Activated T-cell treated with anti-CD3 and anti-CD28 coated beads for 1 hour (primary cell): ENCODE measurements at regions not wholly inside any gene's neighbourhood (a gene's known extent, or its start where the extent isn't known, plus 50 kb on each side); places are given as distances from the start of the nearest gene placed in this dataset.

Source experiments
- DNase-seq: peaks from one replicate; pipeline ENCODE4 v3.0.0-alpha.2; 2020; ENCODE audit warnings: low read depth

DNA sequence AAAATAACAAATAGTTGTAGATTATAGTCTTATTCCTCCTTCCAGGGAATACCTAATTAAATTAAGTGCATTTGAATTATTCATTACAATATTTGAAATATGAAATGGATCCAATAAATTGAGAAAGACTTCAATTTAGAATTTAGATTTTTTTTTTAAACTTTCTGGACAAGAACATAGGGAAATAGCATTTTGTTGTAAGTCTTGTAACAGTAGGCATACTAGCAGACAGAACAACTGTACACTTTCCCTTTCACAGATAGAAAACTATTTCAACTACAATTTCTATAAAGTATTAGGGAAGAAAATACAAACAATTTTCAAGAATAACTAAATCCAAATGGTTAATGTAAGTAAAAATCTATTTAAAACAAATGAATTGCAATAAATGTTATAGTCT is 577.5 kb downstream of the USP25 start:
- no peak for DNase-seq

- DNase-seq: no peak
Observed at GRCh38 chr21:16308269-16308668, 578.5 kb downstream of the USP25 start.

DNA sequence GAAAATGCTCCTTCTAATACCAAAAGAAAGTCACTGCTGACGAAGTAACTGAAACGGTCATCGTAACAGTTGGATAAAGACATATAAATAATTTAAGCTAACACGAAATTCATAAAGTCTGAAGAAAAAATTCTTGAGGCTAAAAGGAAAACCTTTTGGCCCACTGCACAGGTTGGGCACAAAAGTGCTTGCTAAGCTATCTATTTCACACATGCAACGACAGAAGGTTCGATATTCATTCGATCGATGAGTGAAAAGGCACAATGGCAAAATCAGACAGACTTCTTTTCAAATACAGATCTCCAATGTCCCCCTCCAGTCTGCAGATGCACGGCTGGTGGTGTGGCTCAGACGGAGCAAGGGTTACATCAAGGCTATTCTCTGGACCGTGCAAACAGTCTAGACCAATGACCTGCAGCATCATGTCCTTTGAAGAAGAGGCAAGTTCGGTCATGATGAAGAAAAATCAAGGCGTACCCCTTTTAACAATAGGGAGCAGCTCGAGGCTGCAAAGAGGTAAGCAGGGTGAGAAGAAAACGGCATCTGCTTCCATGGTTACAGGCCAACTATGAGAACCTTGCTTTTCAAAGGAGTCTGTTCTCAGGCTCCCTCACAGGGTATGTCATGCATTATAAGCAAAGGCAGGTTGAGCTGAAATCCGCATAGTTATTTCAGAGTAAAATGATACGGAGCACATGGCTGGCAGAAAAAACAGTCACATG is 579.6 kb downstream of the USP25 start:
- no peak for DNase-seq

DNA sequence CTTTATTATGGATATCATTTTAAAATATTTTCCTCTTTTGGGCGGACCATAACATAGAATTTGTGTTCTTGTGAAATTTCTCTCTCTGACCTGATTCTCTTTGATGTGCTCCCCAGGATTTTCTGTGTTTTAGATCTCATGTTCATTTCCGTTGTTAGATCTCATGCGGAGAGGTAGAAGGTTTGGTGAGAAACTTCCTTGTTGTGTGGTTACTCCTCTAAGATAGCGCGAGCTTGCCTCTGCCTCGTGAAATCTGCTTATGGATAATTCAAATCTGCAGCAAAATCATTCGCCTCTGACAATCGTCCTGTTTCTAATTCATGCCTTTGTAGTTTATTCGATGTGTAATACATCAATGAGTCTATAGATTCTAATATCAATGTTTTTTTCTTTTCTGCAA is 580.4 kb downstream of the USP25 start:
- no peak for DNase-seq

- DNase-seq: no peak
Observed at GRCh38 chr21:16311229-16311628, 581.4 kb downstream of the USP25 start.

- no peak for DNase-seq
Observed at GRCh38 chr21:16312321-16312720, 582.5 kb downstream of the USP25 start.

GRCh38 chr21:16315223-16315622 is 585.4 kb downstream of the USP25 start:
- no peak for DNase-seq

DNA sequence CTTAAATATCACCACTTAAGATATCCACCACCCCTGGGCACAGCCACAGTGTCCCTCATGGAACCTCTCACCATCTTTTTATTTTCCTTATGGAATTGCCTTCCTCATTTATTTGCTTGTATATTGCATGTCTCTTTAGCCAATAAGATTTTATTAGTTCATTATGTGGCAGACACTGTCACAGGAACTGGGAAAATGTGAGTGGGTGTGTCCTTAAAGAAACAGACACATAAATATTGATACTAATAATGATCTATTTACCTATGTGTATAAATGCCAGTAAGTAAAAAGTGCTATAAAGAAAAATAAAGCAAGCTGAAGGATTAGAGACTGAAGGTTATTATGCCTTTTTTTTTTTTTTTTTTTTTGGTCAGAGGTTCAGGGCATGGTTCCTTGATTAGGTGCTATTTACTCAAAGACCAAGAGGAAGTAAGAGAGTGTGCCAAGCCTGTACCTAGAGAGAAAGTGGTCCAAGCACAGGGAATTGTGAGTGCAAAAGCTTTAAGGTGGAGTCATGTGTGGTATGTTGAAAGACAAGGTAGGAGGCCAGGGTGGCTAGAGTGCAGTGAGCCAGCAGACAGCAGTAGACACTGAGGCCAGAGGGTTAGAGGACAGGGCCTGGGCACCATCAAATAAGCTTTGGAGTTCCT is 589.0 kb downstream of the USP25 start:
- DNase-seq: no peak

DNA sequence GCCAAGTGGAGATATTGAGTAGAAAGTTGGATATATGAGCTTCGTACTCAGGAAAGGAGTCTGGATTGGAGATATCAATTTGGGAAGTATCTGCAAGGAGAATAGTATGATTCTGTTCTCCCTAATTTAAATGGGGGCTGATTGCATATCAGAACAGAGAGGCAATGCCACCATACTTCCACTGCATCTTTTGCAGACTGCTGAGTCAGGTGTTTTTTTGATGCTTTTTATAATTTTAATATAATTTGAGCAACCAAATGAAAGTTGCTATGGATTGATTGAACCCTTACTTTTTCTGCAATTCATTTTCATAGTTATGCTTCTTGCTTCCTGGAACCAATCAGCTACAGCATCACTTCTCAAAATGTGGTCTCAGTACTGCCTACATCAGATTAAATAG is 590.3 kb downstream of the USP25 start:
- no peak for DNase-seq

- no peak for DNase-seq
Observed at GRCh38 chr21:16322454-16322853, 592.7 kb downstream of the USP25 start.

GRCh38 chr21:16323596-16323995 is 593.8 kb downstream of the USP25 start:
- no peak for DNase-seq

GRCh38 chr21:16324630-16325029 is 594.8 kb downstream of the USP25 start:
- DNase-seq: no peak

DNA sequence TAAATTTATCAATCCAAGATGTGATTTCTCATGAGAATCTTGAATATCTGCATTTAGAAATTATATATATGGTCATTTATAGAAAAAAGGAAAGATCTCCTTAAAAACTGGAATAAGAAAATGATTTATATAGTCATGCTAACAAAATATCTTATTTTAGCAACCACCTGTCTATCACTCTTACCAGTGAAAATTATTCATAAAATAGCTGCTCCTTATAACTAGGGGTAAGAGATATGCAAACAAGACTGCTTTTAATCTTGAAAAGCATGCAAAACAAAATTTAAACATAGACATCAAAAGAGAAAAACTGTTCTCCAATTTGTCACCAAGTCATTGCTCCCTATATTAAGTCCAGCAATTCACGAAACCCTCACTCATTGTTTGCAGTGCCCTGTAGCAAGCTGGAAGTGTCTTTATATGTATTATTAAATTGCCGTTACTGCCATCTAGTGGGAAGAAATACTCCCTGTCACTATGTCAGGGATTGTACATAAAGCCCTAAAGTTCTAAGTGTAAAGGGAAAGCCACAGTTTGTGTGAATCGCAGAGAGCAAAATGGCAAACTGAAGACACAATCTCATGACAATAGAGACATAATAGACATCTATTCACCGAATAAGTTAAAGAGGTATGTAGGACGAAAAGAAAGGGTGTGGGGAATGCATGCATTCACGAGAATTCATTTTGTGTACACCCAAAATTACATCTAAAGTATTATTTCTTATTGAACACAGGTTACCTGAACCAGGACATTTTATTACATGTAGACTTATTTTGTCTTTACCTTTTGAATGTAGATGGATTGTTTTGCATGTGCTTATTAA is 600.5 kb downstream of the USP25 start:
- DNase-seq: no peak

- DNase-seq: no peak
Observed at GRCh38 chr21:16330908-16331268, 601.1 kb downstream of the USP25 start.

GRCh38 chr21:16337266-16337665 is 607.5 kb downstream of the USP25 start:
- no peak for DNase-seq

DNA sequence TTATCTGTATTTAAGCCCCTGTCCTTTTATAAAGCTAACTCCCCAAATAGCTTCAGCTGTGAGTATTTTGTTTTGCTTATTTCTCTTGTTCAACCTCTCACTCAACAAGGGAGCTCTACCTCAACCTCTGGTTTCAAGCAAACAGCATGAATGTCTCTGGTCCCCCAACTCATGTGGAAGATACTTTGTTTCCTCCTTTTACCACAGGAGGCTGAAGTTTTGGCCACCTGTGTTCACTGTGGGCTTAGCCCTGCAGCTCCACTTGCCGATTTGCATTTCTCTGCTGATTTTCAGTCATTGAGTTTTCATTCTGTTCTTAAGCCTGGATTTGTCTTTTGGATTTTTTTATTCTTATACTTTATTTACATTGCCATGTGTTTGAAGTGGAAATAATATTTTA is 613.1 kb downstream of the USP25 start:
- DNase-seq: no peak

DNA sequence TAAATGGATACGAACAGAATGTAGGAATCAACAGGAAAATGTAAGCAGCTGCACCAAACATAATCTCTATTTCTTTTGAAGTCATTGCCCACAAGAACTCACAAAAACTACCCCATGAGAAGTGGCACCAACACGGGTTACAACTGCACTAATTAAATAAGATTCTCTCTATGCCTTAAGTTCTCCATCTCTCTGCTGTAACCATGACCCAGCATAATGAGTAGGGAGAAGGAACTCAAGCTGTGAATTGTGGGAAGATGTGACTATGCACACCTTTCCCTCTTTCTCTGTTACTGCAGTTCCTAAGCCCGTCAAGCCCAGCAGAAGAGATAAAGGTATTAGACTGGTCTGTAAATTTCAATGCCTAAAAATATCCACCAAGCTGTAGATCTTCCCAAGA is 614.0 kb downstream of the USP25 start:
- no peak for DNase-seq

GRCh38 chr21:16345757-16346156 is 616.0 kb downstream of the USP25 start:
- DNase-seq: no peak

- DNase-seq: no peak
Observed at GRCh38 chr21:16347223-16347622, 617.4 kb downstream of the USP25 start.

DNA sequence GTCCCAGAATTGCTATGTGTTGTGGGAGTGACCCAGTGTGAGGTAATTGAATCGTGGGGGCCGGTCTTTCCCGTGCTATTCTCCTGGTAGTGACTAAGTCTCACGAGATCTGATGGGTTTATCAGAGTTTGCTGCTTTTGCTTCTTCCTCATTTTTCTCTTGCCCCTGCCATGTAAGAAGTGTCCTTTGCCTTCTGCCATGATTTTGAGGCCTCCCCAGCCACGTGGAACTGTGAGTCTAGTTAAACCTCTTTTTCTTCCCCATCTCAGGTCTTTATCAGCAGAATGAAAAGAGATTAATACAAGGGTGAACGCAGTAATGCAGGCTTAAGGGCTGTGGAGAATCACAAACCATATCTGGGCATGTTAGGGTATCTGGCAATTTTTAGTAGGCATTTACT is 624.0 kb downstream of the USP25 start:
- DNase-seq: no peak

GRCh38 chr21:16357994-16358393 is 628.2 kb downstream of the USP25 start:
- DNase-seq: no peak

DNA sequence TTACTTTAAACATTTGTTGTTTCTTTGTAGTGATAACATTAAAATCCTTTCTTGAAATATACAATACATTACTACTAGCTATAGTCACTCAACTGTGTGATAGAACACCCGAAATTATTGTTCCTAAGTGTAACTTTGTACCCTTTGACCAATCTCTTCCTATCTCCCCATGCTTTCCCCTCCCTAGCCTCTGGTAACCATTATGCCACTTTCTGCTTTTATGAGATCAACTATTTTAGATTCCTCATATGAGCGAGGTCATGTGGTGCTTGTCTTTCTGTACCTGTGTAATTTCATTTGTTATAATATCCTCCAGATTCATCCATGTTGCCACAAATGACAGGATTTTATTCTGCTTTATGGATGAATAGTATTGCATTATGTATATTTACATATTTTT is 629.0 kb downstream of the USP25 start:
- DNase-seq: no peak

GRCh38 chr21:16363100-16363499 is 633.3 kb downstream of the USP25 start:
- no peak for DNase-seq
